ENCODE measurements at regions not wholly inside any gene's neighbourhood (a gene's known extent, or its start where the extent isn't known, plus 50 kb on each side); places are given as distances from the start of the nearest gene placed in this dataset.

DNA sequence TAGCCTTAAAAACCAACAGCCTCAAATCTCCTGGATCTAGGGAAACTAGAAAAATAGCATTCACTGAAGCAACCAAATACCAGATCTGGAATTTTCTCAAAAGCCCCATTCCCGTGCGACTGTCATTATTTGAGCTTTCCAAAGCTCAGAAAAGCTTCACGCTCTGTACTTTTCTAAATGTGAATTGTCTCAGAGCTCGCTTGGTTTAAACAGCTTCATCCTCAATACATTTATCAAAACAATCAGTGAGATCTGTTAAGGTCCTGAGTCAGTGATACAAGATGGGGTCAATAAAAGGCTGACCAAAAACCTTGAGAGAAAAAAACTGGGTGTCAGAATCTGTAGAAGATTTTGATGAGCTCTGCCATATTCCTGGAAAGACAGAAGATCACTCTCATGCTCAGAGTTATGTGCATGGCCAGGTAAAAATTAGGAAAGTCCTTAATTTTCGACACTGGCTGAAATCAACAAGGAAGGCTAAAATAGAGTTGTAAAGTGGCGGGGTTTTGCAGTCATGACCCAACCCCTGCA is 60.2 kb upstream of the VPREB1 start:
- no peaks in the 10 kb centered on the region for H3K9me3 ChIP-seq
- H3K27me3 ChIP-seq = peaks cover 64% of the 10 kb centered on the region
- no peak overlapping the region for H3K4me3 ChIP-seq (ENCODE audit: low read depth in 1 of 2, low read length in 1 of 2)
- no peak overlapping the region for H3K27ac ChIP-seq
- H3K4me1 ChIP-seq (ENCODE audit: control insufficient read depth in 1 of 2, insufficient read depth in 1 of 2, low read depth in 1 of 2, low read length in 1 of 2) = no peaks in the 10 kb centered on the region
- no peak for TF ChIP-seq CTCF (IDR thresholded peaks at IDR 0.05)
- no peaks in the 10 kb centered on the region for H3K36me3 ChIP-seq

DNA sequence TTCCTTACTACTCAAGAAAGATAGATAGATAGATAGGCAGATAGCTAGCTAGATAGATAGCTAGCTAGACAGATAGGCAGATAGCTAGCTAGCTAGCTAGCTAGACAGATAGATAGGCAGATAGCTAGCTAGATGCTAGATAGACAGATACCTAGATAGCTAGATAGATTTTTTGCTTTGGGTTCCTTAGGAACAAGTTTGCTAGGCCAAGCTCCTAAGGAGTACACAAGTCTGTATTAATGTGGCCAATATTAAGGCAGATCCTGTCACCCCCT is 61.7 kb upstream of the VPREB1 start:
- Histone ChIP-seq H3K4me3 (ENCODE audit: low read depth in 1 of 2, low read length in 1 of 2) (no peak overlapping the region), H3K4me1 (ENCODE audit: control insufficient read depth in 1 of 2, insufficient read depth in 1 of 2, low read depth in 1 of 2, low read length in 1 of 2) (no peaks in the 10 kb centered on the region), H3K36me3 (no peaks in the 10 kb centered on the region), H3K27me3 (peaks cover 60% of the 10 kb centered on the region), H3K9me3 (no peaks in the 10 kb centered on the region), H3K27ac (no peak overlapping the region)
- TF ChIP-seq CTCF (IDR thresholded peaks at IDR 0.05) = no peak

- Histone ChIP-seq H3K4me1 (ENCODE audit: control insufficient read depth in 1 of 2, insufficient read depth in 1 of 2, low read depth in 1 of 2, low read length in 1 of 2) (no peaks in the 10 kb centered on the region), H3K36me3 (no peaks in the 10 kb centered on the region), H3K4me3 (ENCODE audit: low read depth in 1 of 2, low read length in 1 of 2) (no peak overlapping the region), H3K27me3 (peaks cover 55% of the 10 kb centered on the region), H3K27ac (no peak overlapping the region), H3K9me3 (no peaks in the 10 kb centered on the region)
- TF ChIP-seq CTCF (IDR thresholded peaks at IDR 0.05) = no peak
Measured at GRCh38 chr22:22182218-22182989, 62.2 kb upstream of the VPREB1 start.

- Histone ChIP-seq H3K4me3 (ENCODE audit: low read depth in 1 of 2, low read length in 1 of 2) (no peak overlapping the region), H3K9me3 (no peaks in the 10 kb centered on the region), H3K4me1 (ENCODE audit: control insufficient read depth in 1 of 2, insufficient read depth in 1 of 2, low read depth in 1 of 2, low read length in 1 of 2) (no peaks in the 10 kb centered on the region), H3K27ac (no peak overlapping the region), H3K36me3 (no peaks in the 10 kb centered on the region), H3K27me3 (peaks cover 44% of the 10 kb centered on the region)
- TF ChIP-seq CTCF (IDR thresholded peaks at IDR 0.05) = no peak
Measured at GRCh38 chr22:22181341-22181850, 63.2 kb upstream of the VPREB1 start.

DNA sequence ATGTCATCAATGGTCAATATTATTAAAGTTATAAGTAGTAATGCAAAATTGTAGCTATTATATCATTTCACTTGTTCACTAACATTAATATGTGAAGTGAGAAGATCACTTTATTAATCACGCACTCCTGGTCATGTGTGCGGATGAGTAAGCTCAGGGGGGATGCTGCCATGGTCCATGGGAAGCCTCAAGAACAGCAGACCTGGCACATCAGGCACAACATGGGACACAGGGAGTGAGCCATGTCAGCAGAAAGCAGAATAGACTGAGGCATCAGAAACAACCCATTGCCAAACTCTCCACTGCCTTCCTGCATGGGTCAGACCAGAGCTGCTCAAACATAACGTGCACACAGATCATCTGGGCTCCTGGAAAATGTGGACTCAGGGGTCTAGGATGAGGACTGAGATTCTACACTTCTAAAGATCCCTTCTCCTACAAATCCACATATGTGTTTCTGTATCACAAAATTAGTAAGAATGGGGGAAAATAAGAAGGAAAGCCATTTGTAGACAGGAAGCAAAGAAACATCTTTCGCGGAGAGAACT is 63.8 kb upstream of the VPREB1 start:
- H3K9me3 ChIP-seq = no peaks in the 10 kb centered on the region
- no peak for TF ChIP-seq CTCF (IDR thresholded peaks at IDR 0.05)
- H3K27me3 ChIP-seq = peaks cover 39% of the 10 kb centered on the region
- H3K27ac ChIP-seq = no peak overlapping the region
- no peaks in the 10 kb centered on the region for H3K4me1 ChIP-seq (ENCODE audit: control insufficient read depth in 1 of 2, insufficient read depth in 1 of 2, low read depth in 1 of 2, low read length in 1 of 2)
- no peak overlapping the region for H3K4me3 ChIP-seq (ENCODE audit: low read depth in 1 of 2, low read length in 1 of 2)
- no peaks in the 10 kb centered on the region for H3K36me3 ChIP-seq

Data from neutrophil (primary cell).